HG02884 (cell line): ENCODE measurements at regions not wholly inside any gene's neighbourhood (a gene's known extent, or its start where the extent isn't known, plus 50 kb on each side); places are given as distances from the start of the nearest gene placed in this dataset.
"Not testable (repeated sequence)": the region's sequence is repeated elsewhere in the genome, so short reads cannot be mapped to it uniquely, and the experiment has no call there.

Experiments used
- ATAC-seq: cut with Tn5 transposase; IDR thresholded peaks from one replicate; pipeline ENCODE4 v1.9.1; 2021; ENCODE audit warnings: mild to moderate bottlenecking, moderate library complexity; ENCODE audit not compliant: unreplicated experiment

GRCh38 chr2:82501217-82501616 is 1957.9 kb downstream of the SUCLG1 start:
- ATAC-seq, result no peak

- no peak for ATAC-seq
Observed at GRCh38 chr2:82498777-82499443, 1960.2 kb downstream of the SUCLG1 start.

- ATAC-seq, result no peak
Observed at GRCh38 chr2:82494739-82495138, 1964.3 kb downstream of the SUCLG1 start.

GRCh38 chr2:82491591-82491990 is 1967.5 kb downstream of the SUCLG1 start:
- ATAC-seq, result no peak

- no peak for ATAC-seq
Observed at GRCh38 chr2:82487354-82487753, 1971.7 kb downstream of the SUCLG1 start.

- ATAC-seq, result no peak
Observed at GRCh38 chr2:82485701-82486100, 1973.4 kb downstream of the SUCLG1 start.

GRCh38 chr2:82481207-82481606 is 1977.9 kb downstream of the SUCLG1 start:
- no peak for ATAC-seq

- ATAC-seq, result no peak
Observed at GRCh38 chr2:82478641-82479040, 1980.4 kb downstream of the SUCLG1 start.

GRCh38 chr2:82476094-82476493 is 1983.0 kb downstream of the SUCLG1 start:
- no peak for ATAC-seq

GRCh38 chr2:82428251-82428650 is 2030.8 kb downstream of the SUCLG1 start:
- no peak for ATAC-seq

- ATAC-seq, result no peak
Observed at GRCh38 chr2:82412021-82412420, 2047.1 kb downstream of the SUCLG1 start.

- ATAC-seq, result no peak
Observed at GRCh38 chr2:82411071-82411470, 2048.0 kb downstream of the SUCLG1 start.

- no peak for ATAC-seq
Observed at GRCh38 chr2:82395531-82395930, 2063.5 kb downstream of the SUCLG1 start.

GRCh38 chr2:82391386-82391785 is 2067.7 kb downstream of the SUCLG1 start:
- no peak for ATAC-seq

- no peak for ATAC-seq
Observed at GRCh38 chr2:82355622-82356021, 2051.1 kb upstream of the LRRTM1 start.

GRCh38 chr2:82345910-82346309 is 2041.4 kb upstream of the LRRTM1 start:
- no peak for ATAC-seq

GRCh38 chr2:82344670-82345069 is 2040.1 kb upstream of the LRRTM1 start:
- no peak for ATAC-seq

- ATAC-seq, result no peak
Observed at GRCh38 chr2:82342356-82342755, 2037.8 kb upstream of the LRRTM1 start.

GRCh38 chr2:82340578-82341053 is 2036.1 kb upstream of the LRRTM1 start:
- no peak for ATAC-seq

- no peak for ATAC-seq
Observed at GRCh38 chr2:82339805-82340204, 2035.3 kb upstream of the LRRTM1 start.

GRCh38 chr2:82333697-82334096 is 2029.1 kb upstream of the LRRTM1 start:
- ATAC-seq, result no peak

GRCh38 chr2:82330155-82330554 is 2025.6 kb upstream of the LRRTM1 start:
- ATAC-seq, result no peak

- ATAC-seq, result not testable (repeated sequence)
Observed at GRCh38 chr2:82326180-82326767, 2021.7 kb upstream of the LRRTM1 start.
